ENCODE measurements at regions not wholly inside any gene's neighbourhood (a gene's known extent, or its start where the extent isn't known, plus 50 kb on each side); places are given as distances from the start of the nearest gene placed in this dataset.

DNA sequence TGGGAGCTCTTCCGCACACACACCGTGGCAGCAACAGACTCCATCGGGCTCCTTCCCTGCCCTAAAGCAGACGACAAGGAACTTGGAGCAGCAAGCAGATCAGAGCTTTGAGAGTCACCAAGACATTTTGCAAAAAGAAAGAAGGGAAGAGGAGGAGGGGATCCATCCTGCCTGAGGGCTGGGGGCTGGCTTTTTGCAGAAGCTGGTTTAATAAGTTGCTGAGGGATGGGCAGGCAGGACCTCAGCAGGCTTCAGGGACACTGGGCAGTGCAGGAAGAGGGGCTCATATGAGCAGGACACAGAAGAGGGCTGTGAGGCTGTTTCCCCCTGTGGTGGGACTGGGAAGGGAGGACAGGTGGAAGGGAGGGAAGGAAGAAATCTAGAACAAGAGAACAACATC is 133.4 kb upstream of the GSC start:
- Histone ChIP-seq H3K4me1 (no peaks in the 10 kb centered on the region), H3K4me3 (replicated peaks in 1 of 3) (no peak overlapping the region), H3K9me3 (no peaks in the 10 kb centered on the region), H3K36me3 (no peaks in the 10 kb centered on the region), H3K27ac (no peak overlapping the region), H3K27me3 (no peaks in the 10 kb centered on the region)
- intact Hi-C loops (cut with DNase I) = no loop called here
- DNase-seq = no peak
- WGBS, 2 donors = 88 to 91% methylated on average over 4 of the region's 4 CpGs
- TF ChIP-seq, protein P1, sequence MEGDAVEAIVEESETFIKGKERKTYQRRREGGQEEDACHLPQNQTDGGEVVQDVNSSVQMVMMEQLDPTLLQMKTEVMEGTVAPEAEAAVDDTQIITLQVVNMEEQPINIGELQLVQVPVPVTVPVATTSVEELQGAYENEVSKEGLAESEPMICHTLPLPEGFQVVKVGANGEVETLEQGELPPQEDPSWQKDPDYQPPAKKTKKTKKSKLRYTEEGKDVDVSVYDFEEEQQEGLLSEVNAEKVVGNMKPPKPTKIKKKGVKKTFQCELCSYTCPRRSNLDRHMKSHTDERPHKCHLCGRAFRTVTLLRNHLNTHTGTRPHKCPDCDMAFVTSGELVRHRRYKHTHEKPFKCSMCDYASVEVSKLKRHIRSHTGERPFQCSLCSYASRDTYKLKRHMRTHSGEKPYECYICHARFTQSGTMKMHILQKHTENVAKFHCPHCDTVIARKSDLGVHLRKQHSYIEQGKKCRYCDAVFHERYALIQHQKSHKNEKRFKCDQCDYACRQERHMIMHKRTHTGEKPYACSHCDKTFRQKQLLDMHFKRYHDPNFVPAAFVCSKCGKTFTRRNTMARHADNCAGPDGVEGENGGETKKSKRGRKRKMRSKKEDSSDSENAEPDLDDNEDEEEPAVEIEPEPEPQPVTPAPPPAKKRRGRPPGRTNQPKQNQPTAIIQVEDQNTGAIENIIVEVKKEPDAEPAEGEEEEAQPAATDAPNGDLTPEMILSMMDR (IDR thresholded peaks at IDR 0.05) = no peak
- no peak for TF ChIP-seq POLR2A (IDR thresholded peaks at IDR 0.05)

DNA sequence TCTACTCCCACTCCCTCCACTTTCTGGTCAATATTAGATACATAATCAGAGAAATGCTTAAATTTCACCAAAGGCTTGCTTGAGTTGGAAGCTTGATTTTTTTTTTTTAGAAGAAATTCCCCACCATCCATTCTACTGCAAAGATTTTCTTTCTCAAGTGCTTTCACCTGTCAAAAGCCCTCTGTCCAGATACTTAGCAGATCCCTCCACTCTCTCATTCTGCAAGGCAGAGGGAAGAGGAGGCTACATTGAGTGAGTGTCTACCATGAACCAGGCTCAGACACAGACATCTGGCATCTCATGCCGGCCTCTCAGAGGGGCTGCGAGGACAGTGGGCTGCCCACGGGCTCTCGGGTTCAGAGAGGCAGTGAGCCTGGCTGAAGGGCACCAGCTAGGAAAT is 127.6 kb upstream of the GSC start:
- H3K27ac ChIP-seq = no peak overlapping the region
- H3K27me3 ChIP-seq = no peaks in the 10 kb centered on the region
- no peaks in the 10 kb centered on the region for H3K4me1 ChIP-seq
- TF ChIP-seq POLR2A (IDR thresholded peaks at IDR 0.05) = no peak
- TF ChIP-seq, protein P1 (IDR thresholded peaks at IDR 0.05) = no peak
- H3K9me3 ChIP-seq = no peaks in the 10 kb centered on the region
- intact Hi-C loops (cut with DNase I) = no loop called here
- H3K4me3 ChIP-seq (replicated peaks in 1 of 3) = no peak overlapping the region
- no peak for DNase-seq
- 43 to 60% methylated on average over 4 of the region's 4 CpGs for WGBS, 2 donors
- H3K36me3 ChIP-seq = no peaks in the 10 kb centered on the region

DNA sequence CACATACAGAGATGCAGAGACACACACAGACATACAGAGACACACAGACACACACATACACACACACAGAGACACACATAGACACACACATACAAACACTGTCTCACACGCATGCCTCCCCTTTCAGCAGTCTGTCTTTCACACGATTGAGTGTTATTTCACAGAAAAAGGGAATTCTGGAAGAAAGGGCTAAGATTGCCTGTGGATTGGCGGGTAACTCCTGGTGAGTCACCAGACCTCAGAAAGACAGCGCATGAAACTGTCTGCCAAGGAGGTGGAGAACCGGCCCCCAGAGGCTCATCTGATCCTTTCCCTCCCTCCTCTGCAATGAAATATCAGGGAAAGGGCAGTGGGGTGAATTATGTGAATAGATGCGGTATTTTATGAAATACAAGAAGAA is 127.2 kb upstream of the GSC start:
- Histone ChIP-seq H3K4me1 (no peaks in the 10 kb centered on the region), H3K27ac (no peak overlapping the region), H3K9me3 (no peaks in the 10 kb centered on the region), H3K36me3 (no peaks in the 10 kb centered on the region), H3K27me3 (no peaks in the 10 kb centered on the region), H3K4me3 (replicated peaks in 1 of 3) (no peak overlapping the region)
- no peak for DNase-seq
- WGBS, 2 donors = 61 to 72% methylated on average over 6 of the region's 6 CpGs
- intact Hi-C loops (cut with DNase I) = no loop called here
- TF ChIP-seq, protein P1 (IDR thresholded peaks at IDR 0.05) = no peak
- no peak for TF ChIP-seq POLR2A (IDR thresholded peaks at IDR 0.05)

DNA sequence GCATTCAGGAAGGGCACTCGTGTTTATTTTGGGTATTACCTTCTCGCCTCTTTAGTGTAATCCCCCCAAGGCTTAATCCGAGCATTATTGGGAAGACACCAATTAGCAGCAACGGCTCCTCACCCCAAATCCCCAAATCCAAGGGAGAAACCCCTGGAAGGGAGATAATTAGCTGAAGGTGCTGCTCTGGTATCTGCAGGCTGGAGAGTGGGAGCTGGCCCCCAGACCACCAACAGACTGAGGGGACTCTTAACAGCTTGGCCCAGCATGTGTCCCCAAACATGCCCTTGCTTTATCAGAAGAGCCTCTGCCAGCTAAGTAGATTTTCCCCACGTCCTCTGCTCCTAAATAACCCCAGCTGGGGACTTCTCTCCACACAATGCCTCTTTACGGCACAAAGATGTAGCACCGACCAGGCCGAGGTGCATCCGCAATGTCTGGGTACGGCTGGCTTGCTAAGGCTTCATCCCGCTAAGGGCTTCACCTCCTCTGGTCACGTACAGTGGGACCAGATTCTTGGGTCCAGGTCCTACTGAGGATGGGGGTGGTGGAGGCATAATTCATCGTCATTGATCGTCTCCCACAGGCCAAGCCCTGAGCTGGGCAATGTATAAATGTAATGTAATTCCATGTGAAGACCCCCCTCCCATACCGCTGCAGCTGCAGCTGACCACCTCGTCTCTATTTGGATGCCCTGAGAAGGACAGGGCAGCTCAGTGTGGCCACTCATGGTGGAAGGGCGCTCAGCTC is 123.7 kb upstream of the GSC start:
- DNase-seq = no peak
- intact Hi-C loops (cut with DNase I) = no loop called here
- 81 to 84% methylated on average over 16 to 17 of the region's 17 CpGs for WGBS, 2 donors
- H3K27ac ChIP-seq = no peak overlapping the region
- no peaks in the 10 kb centered on the region for H3K9me3 ChIP-seq
- no peaks in the 10 kb centered on the region for H3K4me1 ChIP-seq
- H3K4me3 ChIP-seq (replicated peaks in 1 of 3) = no peak overlapping the region
- no peaks in the 10 kb centered on the region for H3K27me3 ChIP-seq
- no peak for TF ChIP-seq POLR2A (IDR thresholded peaks at IDR 0.05)
- TF ChIP-seq, protein P1 (IDR thresholded peaks at IDR 0.05) = no peak
- no peaks in the 10 kb centered on the region for H3K36me3 ChIP-seq

DNA sequence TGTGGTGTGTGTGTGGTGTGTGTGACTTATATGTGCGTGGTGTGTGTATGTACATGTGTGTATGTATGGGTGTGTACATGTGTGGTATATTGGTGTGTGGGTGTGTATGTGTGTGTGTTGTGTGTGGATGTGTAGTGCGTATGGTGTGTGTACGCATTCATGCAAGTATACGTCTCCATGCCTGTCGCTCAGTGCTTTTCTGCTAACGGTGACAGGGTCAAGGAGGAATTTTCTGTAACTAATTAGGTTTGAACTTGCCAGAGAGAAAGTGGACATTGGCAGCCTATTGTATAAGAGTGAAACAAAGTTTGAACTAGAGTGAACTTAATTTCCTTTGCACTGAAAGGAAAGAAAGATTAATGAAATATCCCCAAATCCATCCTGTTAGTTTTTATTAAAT is 120.9 kb upstream of the GSC start:
- no peaks in the 10 kb centered on the region for H3K4me1 ChIP-seq
- WGBS, 2 donors = 65 to 71% methylated on average over 6 of the region's 6 CpGs
- intact Hi-C loops (cut with DNase I) = no loop called here
- no peak for TF ChIP-seq POLR2A (IDR thresholded peaks at IDR 0.05)
- TF ChIP-seq, protein P1 (IDR thresholded peaks at IDR 0.05) = no peak
- no peaks in the 10 kb centered on the region for H3K27me3 ChIP-seq
- no peak overlapping the region for H3K27ac ChIP-seq
- no peaks in the 10 kb centered on the region for H3K36me3 ChIP-seq
- DNase-seq = no peak
- H3K9me3 ChIP-seq = no peaks in the 10 kb centered on the region
- no peak overlapping the region for H3K4me3 ChIP-seq (replicated peaks in 1 of 3)

All from thyroid gland (tissue), 4 donors.